Right lobe of liver (tissue), 4 donors: ENCODE measurements at regions not wholly inside any gene's neighbourhood (a gene's known extent, or its start where the extent isn't known, plus 50 kb on each side); places are given as distances from the start of the nearest gene placed in this dataset.

Experiments
- CTCF ChIP-seq, 4 donors: fragments of 200-600 bp in 3 of 4; fragments of 450-650 bp in 1 of 4; IDR thresholded peaks; one replicate each; pipeline versions ENCODE4 v1.5.1 to v1.8.0; 2016 to 2022; ENCODE audit warnings: antibody characterized with exemption in 4 of 4, mild to moderate bottlenecking in 2 of 4
- POLR2A ChIP-seq: fragments of 450-650 bp; IDR thresholded peaks from one replicate; pipeline ENCODE4 v1.6.1; 2017; ENCODE audit warnings: antibody characterized with exemption, mild to moderate bottlenecking
- donor health status: DM: no; HTN: no; CAD: no.
- donor health status: DM: no; HTN: no; CAD: no.
- donor health status: DM: no; HTN: yes; CAD: no.

DNA sequence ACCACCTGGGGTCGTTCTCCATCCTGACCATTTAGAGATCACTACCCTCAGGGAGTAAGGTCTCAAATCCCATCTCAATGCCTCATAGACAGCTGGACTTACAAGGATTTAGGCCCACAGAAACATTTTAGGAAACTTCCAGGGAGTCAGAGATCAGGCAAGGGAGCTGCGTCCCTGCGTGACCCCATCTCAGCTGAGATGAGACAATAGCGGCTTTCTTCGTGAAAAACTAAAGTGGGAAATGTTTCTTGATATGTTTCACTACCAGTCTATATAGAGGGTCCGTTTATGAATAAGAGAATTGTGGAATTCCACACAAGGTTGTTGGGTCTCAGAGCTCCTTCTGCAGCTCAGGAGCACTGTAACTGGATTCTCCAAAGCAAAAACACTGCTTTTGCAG lies 105.1 kb downstream of the VCPKMT start:
- no peak for TF ChIP-seq CTCF (IDR thresholded peaks at IDR 0.05)
- no peak for TF ChIP-seq POLR2A
